OCI-LY1 (cell line): ENCODE measurements at regions not wholly inside any gene's neighbourhood (a gene's known extent, or its start where the extent isn't known, plus 50 kb on each side); places are given as distances from the start of the nearest gene placed in this dataset.
A peak's percentile ranks its signal among the peaks of the same experiment; 100 is the strongest.

Experiments
- H2AFZ ChIP-seq: fragments of 200-600 bp; sonication (generic), shearing (Covaris generic); 2 replicates; pipeline ENCODE4 v1.6.0; 2014; ENCODE audit warnings: antibody characterized with exemption, mild to moderate bottlenecking, low read length
- H3F3A ChIP-seq: fragments of 200-600 bp; sonication (generic), shearing (Covaris generic); 2 replicates; pipeline ENCODE4 v1.6.0; 2014; ENCODE audit warnings: mild to moderate bottlenecking, antibody characterized with exemption, low read length, moderate library complexity; ENCODE audit not compliant: insufficient read depth
- H3K27ac ChIP-seq: fragments of 200-600 bp; sonication (generic); 2 replicates; pipeline ENCODE4 v1.5.1; 2014; ENCODE audit warnings: low read length, mixed run types, mild to moderate bottlenecking, low read depth; ENCODE audit not compliant: poor library complexity, severe bottlenecking
- H3K27me3 ChIP-seq: fragments of 200-600 bp; sonication (generic); 2 replicates; pipeline ENCODE4 v1.6.0; 2014; ENCODE audit warnings: antibody characterized with exemption, mild to moderate bottlenecking, low read length, moderate library complexity; ENCODE audit not compliant: insufficient read depth
- H3K36me3 ChIP-seq: fragments of 200-600 bp; sonication (generic); 2 replicates; pipeline ENCODE4 v1.6.1; 2014; ENCODE audit warnings: mild to moderate bottlenecking, antibody characterized with exemption, low read length, moderate library complexity, mixed read lengths; ENCODE audit not compliant: insufficient read depth
- H3K4me1 ChIP-seq: fragments of 200-600 bp; sonication (generic); 2 replicates; pipeline ENCODE4 v1.5.1; 2014; ENCODE audit warnings: mild to moderate bottlenecking, low read length, moderate library complexity; ENCODE audit not compliant: insufficient read depth, severe bottlenecking
- H3K4me2 ChIP-seq: fragments of 200-600 bp; sonication (generic), shearing (Covaris generic); 2 replicates; pipeline ENCODE4 v1.6.1; 2014; ENCODE audit warnings: low read length
- H3K4me3 ChIP-seq: fragments of 200-600 bp; sonication (generic); 2 replicates; pipeline ENCODE4 v1.5.1; 2014; ENCODE audit warnings: low read length, low read depth, mild to moderate bottlenecking, mixed read lengths; ENCODE audit not compliant: poor library complexity, severe bottlenecking
- H3K79me2 ChIP-seq: fragments of 200-600 bp; shearing (Covaris generic); 2 replicates; pipeline ENCODE4 v1.6.1; 2016; ENCODE audit warnings: mixed run types, low read length, mixed read lengths; ENCODE audit not compliant: insufficient read depth
- H3K9ac ChIP-seq: fragments of 200-600 bp; sonication (generic), shearing (Covaris generic); 2 replicates; pipeline ENCODE4 v1.6.1; 2014; ENCODE audit warnings: mild to moderate bottlenecking, low read length, mixed read lengths
- H3K9me2 ChIP-seq: fragments of 200-600 bp; sonication (generic), shearing (Covaris generic); 2 replicates; pipeline ENCODE4 v1.6.1; 2014; ENCODE audit warnings: low read depth, mild to moderate bottlenecking, low read length, mixed read lengths
- H3K9me3 ChIP-seq: fragments of 200-600 bp; shearing (Covaris generic); 2 replicates; pipeline ENCODE4 v1.6.1; 2014; ENCODE audit warnings: low read length, mixed read lengths
- H4K20me1 ChIP-seq: fragments of 200-600 bp; sonication (generic), shearing (Covaris generic); 2 replicates; pipeline ENCODE4 v1.6.0; 2016; ENCODE audit warnings: mild to moderate bottlenecking, low read length; ENCODE audit not compliant: insufficient read depth
- EZH2 ChIP-seq: fragments of 200-600 bp; sonication (generic), shearing (Covaris generic); IDR thresholded peaks from 2 replicates; pipeline ENCODE4 v1.8.0; 2017; ENCODE audit warnings: borderline replicate concordance, mixed run types, mild to moderate bottlenecking, antibody characterized with exemption, low read length, moderate library complexity, mixed read lengths
- TF ChIP-seq, protein P1 (sequence below): fragments of 200-600 bp; sonication (generic), shearing (Covaris generic); IDR thresholded peaks from 2 replicates; pipeline ENCODE4 v1.5.1; 2017; ENCODE audit warnings: mild to moderate bottlenecking, antibody characterized with exemption, low read length, moderate library complexity, mixed read lengths

DNA sequence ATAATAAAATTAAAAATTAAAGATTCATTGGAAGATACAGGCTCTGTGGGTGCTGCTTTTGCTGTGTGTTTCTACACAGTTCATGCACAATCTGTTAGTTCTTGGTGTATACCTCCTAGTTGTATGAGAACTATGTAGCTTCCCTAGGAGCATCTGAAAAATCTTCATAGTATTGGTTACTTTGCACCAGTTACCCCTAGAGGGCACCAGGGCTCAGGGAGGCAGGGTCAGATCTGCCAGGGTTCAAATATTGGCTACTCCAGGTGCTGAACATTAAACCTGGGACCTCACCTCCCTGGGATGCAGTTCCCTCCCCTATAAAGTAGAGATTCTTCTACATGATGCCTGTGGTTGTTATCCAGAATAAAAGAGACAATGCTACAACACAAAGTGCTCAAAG lies 583.0 kb upstream of the CDH11 start:
- no peak overlapping the region for H3K4me3 ChIP-seq
- H3K27ac ChIP-seq, result no peak overlapping the region
- no peaks in the 10 kb centered on the region for H3K36me3 ChIP-seq
- no peaks in the 10 kb centered on the region for H3F3A ChIP-seq
- H3K4me1 ChIP-seq, result no peaks in the 10 kb centered on the region
- H4K20me1 ChIP-seq, result no peaks in the 10 kb centered on the region
- H3K79me2 ChIP-seq, result no peaks in the 10 kb centered on the region
- H3K9me2 ChIP-seq, result no peaks in the 10 kb centered on the region
- H3K9me3 ChIP-seq, result no peaks in the 10 kb centered on the region
- no peak overlapping the region for H3K9ac ChIP-seq
- H2AFZ ChIP-seq, result no peak overlapping the region
- TF ChIP-seq, protein P1, sequence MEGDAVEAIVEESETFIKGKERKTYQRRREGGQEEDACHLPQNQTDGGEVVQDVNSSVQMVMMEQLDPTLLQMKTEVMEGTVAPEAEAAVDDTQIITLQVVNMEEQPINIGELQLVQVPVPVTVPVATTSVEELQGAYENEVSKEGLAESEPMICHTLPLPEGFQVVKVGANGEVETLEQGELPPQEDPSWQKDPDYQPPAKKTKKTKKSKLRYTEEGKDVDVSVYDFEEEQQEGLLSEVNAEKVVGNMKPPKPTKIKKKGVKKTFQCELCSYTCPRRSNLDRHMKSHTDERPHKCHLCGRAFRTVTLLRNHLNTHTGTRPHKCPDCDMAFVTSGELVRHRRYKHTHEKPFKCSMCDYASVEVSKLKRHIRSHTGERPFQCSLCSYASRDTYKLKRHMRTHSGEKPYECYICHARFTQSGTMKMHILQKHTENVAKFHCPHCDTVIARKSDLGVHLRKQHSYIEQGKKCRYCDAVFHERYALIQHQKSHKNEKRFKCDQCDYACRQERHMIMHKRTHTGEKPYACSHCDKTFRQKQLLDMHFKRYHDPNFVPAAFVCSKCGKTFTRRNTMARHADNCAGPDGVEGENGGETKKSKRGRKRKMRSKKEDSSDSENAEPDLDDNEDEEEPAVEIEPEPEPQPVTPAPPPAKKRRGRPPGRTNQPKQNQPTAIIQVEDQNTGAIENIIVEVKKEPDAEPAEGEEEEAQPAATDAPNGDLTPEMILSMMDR, result peak; percentile 48
- no peak for TF ChIP-seq EZH2
- H3K4me2 ChIP-seq, result no peak overlapping the region
- H3K27me3 ChIP-seq, result no peaks in the 10 kb centered on the region

DNA sequence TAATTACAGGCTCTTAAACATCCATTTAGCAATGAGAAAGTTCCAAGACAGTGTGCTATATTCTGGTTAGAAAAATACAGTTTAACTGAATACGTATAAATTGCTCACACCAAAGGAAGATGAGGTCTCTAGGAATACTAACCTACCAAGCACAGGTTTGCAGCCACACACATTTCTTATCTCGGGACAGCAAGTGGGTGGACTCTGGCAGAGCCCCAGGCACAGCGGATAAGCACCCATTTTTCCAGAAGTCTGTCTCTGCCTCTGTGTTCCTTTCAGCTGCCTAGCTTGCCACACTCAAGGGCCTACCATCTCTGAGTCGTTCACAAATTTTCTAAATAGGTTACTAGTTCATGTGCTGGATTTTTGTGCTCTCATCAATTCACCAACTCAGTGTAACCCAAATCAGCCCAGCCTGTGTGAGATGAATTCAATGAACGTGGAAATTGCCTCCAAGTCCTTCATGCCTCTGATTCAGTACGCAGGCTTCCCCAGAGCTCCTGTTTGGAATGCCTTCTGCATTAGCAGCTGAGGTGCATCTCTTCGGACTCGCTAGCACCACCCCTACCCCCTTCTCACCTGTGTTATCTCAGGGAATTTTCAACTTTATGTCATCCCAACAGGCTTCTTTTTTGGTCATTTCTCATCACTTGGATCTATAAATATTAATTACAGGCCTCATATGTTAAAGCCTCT lies 581.0 kb upstream of the CDH11 start:
- Histone ChIP-seq H3K9me3 (no peaks in the 10 kb centered on the region), H3K27ac (no peak overlapping the region), H3K79me2 (no peaks in the 10 kb centered on the region), H3F3A (no peaks in the 10 kb centered on the region), H3K9ac (no peak overlapping the region), H3K9me2 (no peaks in the 10 kb centered on the region), H2AFZ (no peak overlapping the region), H3K4me3 (no peak overlapping the region), H4K20me1 (no peaks in the 10 kb centered on the region), H3K4me2 (no peak overlapping the region), H3K27me3 (no peaks in the 10 kb centered on the region), H3K36me3 (no peaks in the 10 kb centered on the region), H3K4me1 (no peaks in the 10 kb centered on the region)
- TF ChIP-seq EZH2, result no peak
- TF ChIP-seq, protein P1, result no peak

DNA sequence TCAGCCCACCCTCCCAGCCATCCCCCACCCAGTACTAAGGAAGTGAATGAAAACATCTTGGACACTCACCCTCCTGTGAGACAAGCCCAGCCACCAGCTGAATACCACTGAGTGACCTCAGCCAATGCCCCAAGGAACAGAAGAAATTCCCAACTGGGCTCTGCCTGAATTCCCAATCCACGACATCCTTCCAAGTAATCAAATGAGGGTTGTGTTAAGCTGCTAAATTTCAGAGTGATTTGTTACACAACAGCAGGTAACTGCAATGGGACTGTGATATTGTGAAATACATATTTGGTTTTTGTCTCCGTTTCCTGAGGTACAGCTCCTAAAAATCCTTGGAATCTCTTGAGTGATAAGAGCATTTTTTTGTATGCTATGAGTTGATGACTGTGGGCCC lies 578.7 kb upstream of the CDH11 start:
- H3K27ac ChIP-seq, result no peak overlapping the region
- H3K4me2 ChIP-seq, result no peak overlapping the region

More for the DNA sequence above, 578.7 kb upstream of the CDH11 start:
- H3K9ac ChIP-seq, result no peak overlapping the region
- no peaks in the 10 kb centered on the region for H3K79me2 ChIP-seq
- H4K20me1 ChIP-seq, result no peaks in the 10 kb centered on the region
- H3F3A ChIP-seq, result no peaks in the 10 kb centered on the region
- no peak overlapping the region for H3K4me3 ChIP-seq
- H3K36me3 ChIP-seq, result no peaks in the 10 kb centered on the region
- H3K27me3 ChIP-seq, result no peaks in the 10 kb centered on the region
- TF ChIP-seq EZH2, result no peak
- TF ChIP-seq, protein P1, result no peak
- no peak overlapping the region for H2AFZ ChIP-seq
- no peaks in the 10 kb centered on the region for H3K9me2 ChIP-seq
- no peaks in the 10 kb centered on the region for H3K4me1 ChIP-seq
- no peaks in the 10 kb centered on the region for H3K9me3 ChIP-seq
